ENCODE measurements at regions not wholly inside any gene's neighbourhood (a gene's known extent, or its start where the extent isn't known, plus 50 kb on each side); places are given as distances from the start of the nearest gene placed in this dataset.

DNA sequence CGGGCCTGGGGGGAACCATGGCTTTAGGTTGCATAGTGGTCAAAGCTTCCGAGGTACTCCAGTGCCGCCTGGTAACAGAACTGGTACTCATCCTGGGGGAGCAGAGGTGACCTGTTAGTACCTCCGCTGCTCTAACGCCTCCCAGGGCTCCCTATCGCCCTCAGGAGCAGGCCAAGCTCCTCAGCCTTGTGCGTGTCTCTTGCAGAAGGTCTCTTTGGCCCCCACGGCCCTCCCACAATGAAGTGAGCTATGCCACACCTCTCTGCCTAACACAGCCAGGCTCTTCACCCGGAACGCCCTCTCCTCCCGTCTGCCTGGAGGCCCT, 133.9 kb downstream of the PTPRS start:
- TF ChIP-seq, protein P1, sequence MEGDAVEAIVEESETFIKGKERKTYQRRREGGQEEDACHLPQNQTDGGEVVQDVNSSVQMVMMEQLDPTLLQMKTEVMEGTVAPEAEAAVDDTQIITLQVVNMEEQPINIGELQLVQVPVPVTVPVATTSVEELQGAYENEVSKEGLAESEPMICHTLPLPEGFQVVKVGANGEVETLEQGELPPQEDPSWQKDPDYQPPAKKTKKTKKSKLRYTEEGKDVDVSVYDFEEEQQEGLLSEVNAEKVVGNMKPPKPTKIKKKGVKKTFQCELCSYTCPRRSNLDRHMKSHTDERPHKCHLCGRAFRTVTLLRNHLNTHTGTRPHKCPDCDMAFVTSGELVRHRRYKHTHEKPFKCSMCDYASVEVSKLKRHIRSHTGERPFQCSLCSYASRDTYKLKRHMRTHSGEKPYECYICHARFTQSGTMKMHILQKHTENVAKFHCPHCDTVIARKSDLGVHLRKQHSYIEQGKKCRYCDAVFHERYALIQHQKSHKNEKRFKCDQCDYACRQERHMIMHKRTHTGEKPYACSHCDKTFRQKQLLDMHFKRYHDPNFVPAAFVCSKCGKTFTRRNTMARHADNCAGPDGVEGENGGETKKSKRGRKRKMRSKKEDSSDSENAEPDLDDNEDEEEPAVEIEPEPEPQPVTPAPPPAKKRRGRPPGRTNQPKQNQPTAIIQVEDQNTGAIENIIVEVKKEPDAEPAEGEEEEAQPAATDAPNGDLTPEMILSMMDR (IDR thresholded peaks at IDR 0.05), result no peak
- TF ChIP-seq POLR2A (IDR thresholded peaks at IDR 0.05), result no peak

Data from right lobe of liver (tissue), 4 donors.